ENCODE measurements at regions not wholly inside any gene's neighbourhood (a gene's known extent, or its start where the extent isn't known, plus 50 kb on each side); places are given as distances from the start of the nearest gene placed in this dataset.

GRCh38 chr5:29992248-29992647 lies 1201.2 kb upstream of the CDH6 start:
- TF ChIP-seq, protein P1, sequence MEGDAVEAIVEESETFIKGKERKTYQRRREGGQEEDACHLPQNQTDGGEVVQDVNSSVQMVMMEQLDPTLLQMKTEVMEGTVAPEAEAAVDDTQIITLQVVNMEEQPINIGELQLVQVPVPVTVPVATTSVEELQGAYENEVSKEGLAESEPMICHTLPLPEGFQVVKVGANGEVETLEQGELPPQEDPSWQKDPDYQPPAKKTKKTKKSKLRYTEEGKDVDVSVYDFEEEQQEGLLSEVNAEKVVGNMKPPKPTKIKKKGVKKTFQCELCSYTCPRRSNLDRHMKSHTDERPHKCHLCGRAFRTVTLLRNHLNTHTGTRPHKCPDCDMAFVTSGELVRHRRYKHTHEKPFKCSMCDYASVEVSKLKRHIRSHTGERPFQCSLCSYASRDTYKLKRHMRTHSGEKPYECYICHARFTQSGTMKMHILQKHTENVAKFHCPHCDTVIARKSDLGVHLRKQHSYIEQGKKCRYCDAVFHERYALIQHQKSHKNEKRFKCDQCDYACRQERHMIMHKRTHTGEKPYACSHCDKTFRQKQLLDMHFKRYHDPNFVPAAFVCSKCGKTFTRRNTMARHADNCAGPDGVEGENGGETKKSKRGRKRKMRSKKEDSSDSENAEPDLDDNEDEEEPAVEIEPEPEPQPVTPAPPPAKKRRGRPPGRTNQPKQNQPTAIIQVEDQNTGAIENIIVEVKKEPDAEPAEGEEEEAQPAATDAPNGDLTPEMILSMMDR (IDR thresholded peaks at IDR 0.05), result no peak
- no peak for TF ChIP-seq POLR2A (IDR thresholded peaks at IDR 0.05)

Data from testis (tissue), 2 donors.